ENCODE measurements at regions not wholly inside any gene's neighbourhood (a gene's known extent, or its start where the extent isn't known, plus 50 kb on each side); places are given as distances from the start of the nearest gene placed in this dataset.

GRCh38 chr6:95120984-95121383 is 456.4 kb upstream of the MANEA start:
- TF ChIP-seq POLR2AphosphoS5 (IDR thresholded peaks at IDR 0.05; ENCODE audit: low read depth, low read length) (no peak), SIN3A (IDR thresholded peaks at IDR 0.05; ENCODE audit: borderline replicate concordance, insufficient read depth, low read length) (no peak)
